ENCODE measurements at regions not wholly inside any gene's neighbourhood (a gene's known extent, or its start where the extent isn't known, plus 50 kb on each side); places are given as distances from the start of the nearest gene placed in this dataset.
A peak's percentile ranks its signal among the peaks of the same experiment; 100 is the strongest.
"Not testable (repeated sequence)": the region's sequence is repeated elsewhere in the genome, so short reads cannot be mapped to it uniquely, and the experiment has no call there.

DNA sequence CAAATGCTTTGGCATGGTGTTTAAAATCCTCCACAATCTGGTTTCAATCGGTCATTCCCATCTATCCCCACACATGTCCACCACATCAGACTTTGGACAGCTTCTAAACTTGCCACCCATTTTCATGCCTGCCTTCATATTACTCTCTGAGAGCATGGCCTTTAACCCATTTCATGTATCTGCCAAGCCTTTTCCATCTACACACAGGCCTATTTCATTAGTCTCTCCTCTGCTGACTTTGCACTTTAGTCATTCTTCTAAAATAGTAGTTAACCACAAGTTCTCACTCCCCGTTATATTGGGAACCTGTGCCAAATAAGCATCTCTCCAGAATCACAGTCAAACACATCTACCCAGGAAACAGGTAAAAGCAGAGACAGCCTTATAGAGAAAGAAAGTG is 142.2 kb downstream of the MZT1 start:
- DNase-seq (ENCODE audit: low spot score): no peak

DNA sequence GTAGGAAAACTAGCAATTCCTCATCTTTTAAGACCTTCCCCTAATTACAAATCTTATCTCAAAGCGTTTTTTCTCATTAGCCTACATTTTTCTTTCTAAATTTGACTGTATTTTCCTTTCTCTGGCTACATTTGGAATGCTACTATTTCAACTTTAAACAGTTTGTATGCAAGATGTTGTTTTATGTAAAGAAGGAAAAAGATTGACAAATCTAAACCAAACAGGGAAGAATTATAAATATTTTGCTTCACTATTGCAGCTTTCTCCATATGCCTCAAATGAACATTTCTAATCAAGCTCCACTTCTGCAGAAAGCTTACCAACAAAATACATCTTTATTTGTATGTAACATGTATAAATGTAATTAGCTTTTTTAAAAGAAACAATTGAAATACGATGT is 156.2 kb downstream of the MZT1 start:
- DNase-seq (ENCODE audit: low spot score): no peak

- no peak for DNase-seq (ENCODE audit: low spot score)
Observed at GRCh38 chr13:72570019-72570418, 157.4 kb downstream of the MZT1 start.

DNA sequence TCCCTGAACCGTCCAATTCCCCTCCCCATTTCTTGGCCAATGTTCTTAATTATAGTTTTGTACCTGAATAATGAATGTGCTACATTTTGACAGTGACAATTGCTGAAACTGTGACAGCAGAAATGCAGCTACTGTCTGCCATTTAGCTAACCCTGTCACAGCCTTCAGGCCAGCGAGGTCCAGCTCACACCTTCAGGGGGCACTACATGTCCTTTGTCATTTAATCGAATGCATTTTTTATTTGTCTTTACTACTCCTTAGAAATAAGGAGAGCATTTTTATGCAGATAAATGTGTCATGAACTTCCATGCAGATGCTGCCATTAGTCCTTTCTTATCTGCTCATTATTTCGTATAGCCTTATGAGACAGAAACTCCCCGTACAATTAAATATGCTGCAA is 159.9 kb downstream of the MZT1 start:
- DNase-seq (ENCODE audit: low spot score): no peak

DNA sequence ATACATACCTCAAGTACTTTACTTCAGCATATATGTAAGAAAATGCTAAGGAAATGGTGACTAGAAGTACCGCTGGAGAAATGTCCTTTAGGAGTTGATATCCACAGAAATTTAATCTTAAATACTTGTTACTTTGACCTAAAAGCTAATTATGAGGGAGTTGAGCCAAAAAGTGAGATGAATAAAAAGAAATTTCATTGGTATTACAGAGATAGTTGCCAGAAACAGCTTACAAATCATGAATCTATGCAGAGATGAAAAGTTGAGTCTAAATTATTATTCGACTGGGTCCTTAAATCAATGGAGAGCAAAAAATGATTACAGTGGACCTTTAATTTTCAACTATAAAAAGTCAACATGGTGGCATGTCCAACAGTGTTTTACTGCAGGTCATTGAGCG is 160.9 kb downstream of the MZT1 start:
- DNase-seq (ENCODE audit: low spot score): no peak

DNA sequence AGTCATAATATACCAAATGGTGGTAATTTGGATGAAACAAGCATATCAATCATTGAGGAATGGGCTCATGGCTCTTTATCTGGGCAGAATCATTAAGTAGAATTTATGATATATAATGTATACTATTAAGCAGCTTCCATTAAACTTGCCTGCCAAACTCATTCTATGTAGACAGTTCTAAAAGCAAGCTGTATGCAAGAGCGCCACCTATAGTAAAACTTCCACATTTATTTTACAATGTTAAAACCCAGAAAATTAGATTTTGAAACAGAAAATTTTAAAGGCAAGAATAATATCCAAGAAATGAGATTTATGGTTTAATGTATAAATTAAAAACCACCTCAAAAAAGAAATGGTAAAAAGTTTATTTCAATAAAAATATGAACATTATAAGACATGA is 161.5 kb downstream of the MZT1 start:
- DNase-seq (ENCODE audit: low spot score): peak; percentile 44

DNA sequence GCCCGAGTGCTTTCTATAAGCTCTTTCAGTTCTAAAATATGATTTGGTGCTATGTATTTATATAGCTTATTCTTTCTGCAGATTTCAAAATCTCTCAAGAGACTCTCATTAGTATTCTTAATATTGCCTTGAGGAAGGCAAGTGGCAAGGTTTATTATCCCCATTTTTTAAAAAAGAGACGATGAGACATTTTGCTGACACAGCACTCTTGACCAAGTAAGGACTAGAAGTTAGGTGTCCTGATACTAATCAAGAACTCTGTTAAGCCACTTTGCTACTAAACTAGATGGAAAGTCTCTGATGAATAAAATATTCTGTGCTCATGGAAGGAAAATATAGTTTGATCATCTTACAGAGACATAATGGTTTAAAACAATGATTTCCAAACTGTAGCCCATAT is 164.7 kb downstream of the MZT1 start:
- no peak for DNase-seq (ENCODE audit: low spot score)

GRCh38 chr13:72561791-72562190 is 165.6 kb downstream of the MZT1 start:
- peak; percentile 67 for DNase-seq (ENCODE audit: low spot score)

DNA sequence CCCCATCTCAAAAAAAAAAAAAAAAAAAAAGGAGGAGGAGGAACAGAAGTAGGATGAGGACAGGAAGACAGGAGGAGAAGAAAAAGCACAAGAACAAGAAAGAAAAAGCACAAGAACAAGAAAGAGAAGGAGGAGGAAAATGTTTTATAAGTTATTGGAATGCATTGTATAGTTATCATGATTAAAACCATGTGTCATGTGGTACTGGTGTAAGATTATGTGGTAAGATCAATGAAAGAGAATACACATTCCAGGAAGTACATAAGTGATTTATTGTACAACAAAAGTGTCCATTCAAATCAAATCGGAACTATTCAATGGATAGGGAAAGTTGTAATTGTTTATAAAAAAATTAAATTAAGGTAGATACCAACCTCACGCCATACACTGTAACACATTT is 167.7 kb downstream of the MZT1 start:
- DNase-seq (ENCODE audit: low spot score): no peak

GRCh38 chr13:72556945-72557344 is 170.5 kb downstream of the MZT1 start:
- DNase-seq (ENCODE audit: low spot score): no peak

- DNase-seq (ENCODE audit: low spot score): no peak
Observed at GRCh38 chr13:72555601-72556000, 171.8 kb downstream of the MZT1 start.

DNA sequence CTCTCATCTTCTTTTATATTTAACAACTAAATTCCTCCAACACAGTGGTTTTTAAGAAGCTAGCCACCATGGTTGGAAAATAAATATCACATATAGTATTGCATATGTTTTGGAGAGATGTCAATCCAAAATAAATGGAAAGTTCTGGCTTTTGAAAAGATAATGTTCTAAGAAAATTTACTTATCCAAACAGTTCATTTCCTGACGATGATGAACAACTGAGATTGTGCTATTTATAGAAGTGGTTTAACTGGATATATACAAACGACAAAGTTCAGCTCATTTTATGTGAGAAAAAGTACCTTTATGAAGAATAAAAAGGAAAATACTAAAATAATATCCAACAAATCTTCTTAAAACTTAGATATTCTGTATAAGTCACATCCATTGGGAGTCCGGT is 174.7 kb downstream of the MZT1 start:
- no peak for DNase-seq (ENCODE audit: low spot score)

- DNase-seq (ENCODE audit: low spot score): not testable (repeated sequence)
Observed at GRCh38 chr13:72545895-72546294, 181.5 kb downstream of the MZT1 start.

GRCh38 chr13:72545030-72545719 is 182.3 kb downstream of the MZT1 start:
- DNase-seq (ENCODE audit: low spot score): no peak

GRCh38 chr13:72544042-72544441 is 183.4 kb downstream of the MZT1 start:
- DNase-seq (ENCODE audit: low spot score): no peak

DNA sequence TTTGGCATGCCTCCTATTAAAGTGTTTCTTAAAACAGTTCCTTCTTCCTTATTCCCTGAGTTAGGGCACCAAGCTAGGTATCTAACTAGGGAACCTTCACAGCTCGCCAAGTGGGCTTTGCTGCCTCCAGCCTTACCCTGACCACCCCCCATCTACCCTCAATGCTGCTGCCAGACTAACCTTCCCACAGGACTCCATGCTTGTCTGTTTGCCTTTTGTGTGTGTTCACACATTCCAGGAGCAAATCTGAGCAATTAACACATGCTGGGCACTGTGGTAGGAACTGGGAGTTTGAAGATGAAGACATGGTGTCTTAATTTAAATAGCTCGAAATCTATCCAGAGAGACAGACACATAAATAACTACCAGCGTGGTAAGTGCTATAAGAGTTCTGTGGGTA is 185.2 kb downstream of the MZT1 start:
- no peak for DNase-seq (ENCODE audit: low spot score)

GRCh38 chr13:72541674-72542073 is 185.8 kb downstream of the MZT1 start:
- DNase-seq (ENCODE audit: low spot score): no peak

- DNase-seq (ENCODE audit: low spot score): no peak
Observed at GRCh38 chr13:72540881-72541280, 186.5 kb downstream of the MZT1 start.

GRCh38 chr13:72539925-72540324 is 187.5 kb downstream of the MZT1 start:
- no peak for DNase-seq (ENCODE audit: low spot score)

- DNase-seq (ENCODE audit: low spot score): no peak
Observed at GRCh38 chr13:72537782-72538181, 189.6 kb downstream of the MZT1 start.

GRCh38 chr13:72537395-72537780 is 190.0 kb downstream of the MZT1 start:
- no peak for DNase-seq (ENCODE audit: low spot score)

GRCh38 chr13:72536714-72537394 is 190.6 kb downstream of the MZT1 start:
- DNase-seq (ENCODE audit: low spot score): peak; percentile 83

- DNase-seq (ENCODE audit: low spot score): no peak
Observed at GRCh38 chr13:72534951-72535640, 192.3 kb downstream of the MZT1 start.

Measured in cerebellar cortex (tissue), 1 donor.